ENCODE measurements at regions not wholly inside any gene's neighbourhood (a gene's known extent, or its start where the extent isn't known, plus 50 kb on each side); places are given as distances from the start of the nearest gene placed in this dataset.

DNA sequence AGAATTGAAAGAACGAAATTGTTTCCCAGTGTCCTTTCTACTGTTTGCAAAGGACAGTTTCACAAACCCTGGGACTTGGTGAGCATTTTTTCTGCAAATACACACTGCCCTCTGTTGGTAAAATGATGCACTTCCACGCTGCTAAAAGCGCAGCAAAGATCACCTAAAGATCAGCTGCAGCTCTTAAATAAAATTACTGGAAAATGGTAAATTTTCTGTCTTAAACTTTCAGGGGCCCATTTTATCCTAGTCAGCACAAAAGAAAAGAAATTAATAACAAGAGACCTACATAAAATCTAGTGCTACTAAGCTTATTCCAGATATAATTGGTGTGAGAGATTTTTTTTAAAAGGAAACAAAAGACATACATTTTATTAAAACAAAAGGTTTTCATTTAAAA is 566.0 kb downstream of the CAAP1 start:
- ChIA-PET CTCF (interaction anchor here (0.6 to 1.3 kb wide), 7 partner anchors 19 to 531 kb away, joined by 3 to 5 read pairs (median 4); no protein-coding TSS in a partner anchor), POLR2A (no interaction called here)
- no peak overlapping the region for H3K4me3 Mint-ChIP-seq
- no peak for TF ChIP-seq TEAD4 (CRISPR knock-in tag; IDR thresholded peaks at IDR 0.05)
- TF ChIP-seq, protein P1, sequence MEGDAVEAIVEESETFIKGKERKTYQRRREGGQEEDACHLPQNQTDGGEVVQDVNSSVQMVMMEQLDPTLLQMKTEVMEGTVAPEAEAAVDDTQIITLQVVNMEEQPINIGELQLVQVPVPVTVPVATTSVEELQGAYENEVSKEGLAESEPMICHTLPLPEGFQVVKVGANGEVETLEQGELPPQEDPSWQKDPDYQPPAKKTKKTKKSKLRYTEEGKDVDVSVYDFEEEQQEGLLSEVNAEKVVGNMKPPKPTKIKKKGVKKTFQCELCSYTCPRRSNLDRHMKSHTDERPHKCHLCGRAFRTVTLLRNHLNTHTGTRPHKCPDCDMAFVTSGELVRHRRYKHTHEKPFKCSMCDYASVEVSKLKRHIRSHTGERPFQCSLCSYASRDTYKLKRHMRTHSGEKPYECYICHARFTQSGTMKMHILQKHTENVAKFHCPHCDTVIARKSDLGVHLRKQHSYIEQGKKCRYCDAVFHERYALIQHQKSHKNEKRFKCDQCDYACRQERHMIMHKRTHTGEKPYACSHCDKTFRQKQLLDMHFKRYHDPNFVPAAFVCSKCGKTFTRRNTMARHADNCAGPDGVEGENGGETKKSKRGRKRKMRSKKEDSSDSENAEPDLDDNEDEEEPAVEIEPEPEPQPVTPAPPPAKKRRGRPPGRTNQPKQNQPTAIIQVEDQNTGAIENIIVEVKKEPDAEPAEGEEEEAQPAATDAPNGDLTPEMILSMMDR (IDR thresholded peaks at IDR 0.05): peak; percentile 65
- DNase-seq (ENCODE audit: low spot score) (peak; percentile 47), ATAC-seq (peak; percentile 75)
- H3K9me3 Mint-ChIP-seq: peaks cover 4% of the 10 kb centered on the region; the same call in 1 of the 2 replicates
- peaks cover 2% of the 10 kb centered on the region; the same call in 1 of the 2 replicates for H3K4me1 Mint-ChIP-seq
- no peaks in the 10 kb centered on the region for H3K27me3 Mint-ChIP-seq (ENCODE audit: low read depth)
- H3K27ac Mint-ChIP-seq: no peak overlapping the region
- H3K36me3 Mint-ChIP-seq: no peaks in the 10 kb centered on the region

DNA sequence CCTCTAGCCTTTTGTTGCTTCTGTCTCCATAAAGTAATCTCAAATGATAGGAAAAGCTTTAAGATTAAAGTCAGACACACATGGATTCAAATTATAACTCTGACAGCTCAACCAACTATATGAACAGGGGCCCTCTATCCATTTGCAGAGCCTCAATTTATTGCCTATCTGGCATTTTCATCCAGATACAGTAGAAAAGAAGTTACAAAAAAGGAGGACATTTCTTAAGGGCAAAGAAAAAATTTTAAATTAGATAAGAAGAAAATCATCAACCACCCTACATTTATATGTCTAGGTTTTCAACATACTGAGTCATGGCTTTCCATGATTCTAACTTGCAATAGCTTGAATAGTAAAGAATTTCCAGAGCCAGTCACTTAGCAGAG is 567.2 kb downstream of the CAAP1 start:
- TF ChIP-seq, protein P2, sequence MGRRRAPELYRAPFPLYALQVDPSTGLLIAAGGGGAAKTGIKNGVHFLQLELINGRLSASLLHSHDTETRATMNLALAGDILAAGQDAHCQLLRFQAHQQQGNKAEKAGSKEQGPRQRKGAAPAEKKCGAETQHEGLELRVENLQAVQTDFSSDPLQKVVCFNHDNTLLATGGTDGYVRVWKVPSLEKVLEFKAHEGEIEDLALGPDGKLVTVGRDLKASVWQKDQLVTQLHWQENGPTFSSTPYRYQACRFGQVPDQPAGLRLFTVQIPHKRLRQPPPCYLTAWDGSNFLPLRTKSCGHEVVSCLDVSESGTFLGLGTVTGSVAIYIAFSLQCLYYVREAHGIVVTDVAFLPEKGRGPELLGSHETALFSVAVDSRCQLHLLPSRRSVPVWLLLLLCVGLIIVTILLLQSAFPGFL (CRISPR knock-in tag; IDR thresholded peaks at IDR 0.05; ENCODE audit: borderline replicate concordance): no peak
- TF ChIP-seq, protein P3, sequence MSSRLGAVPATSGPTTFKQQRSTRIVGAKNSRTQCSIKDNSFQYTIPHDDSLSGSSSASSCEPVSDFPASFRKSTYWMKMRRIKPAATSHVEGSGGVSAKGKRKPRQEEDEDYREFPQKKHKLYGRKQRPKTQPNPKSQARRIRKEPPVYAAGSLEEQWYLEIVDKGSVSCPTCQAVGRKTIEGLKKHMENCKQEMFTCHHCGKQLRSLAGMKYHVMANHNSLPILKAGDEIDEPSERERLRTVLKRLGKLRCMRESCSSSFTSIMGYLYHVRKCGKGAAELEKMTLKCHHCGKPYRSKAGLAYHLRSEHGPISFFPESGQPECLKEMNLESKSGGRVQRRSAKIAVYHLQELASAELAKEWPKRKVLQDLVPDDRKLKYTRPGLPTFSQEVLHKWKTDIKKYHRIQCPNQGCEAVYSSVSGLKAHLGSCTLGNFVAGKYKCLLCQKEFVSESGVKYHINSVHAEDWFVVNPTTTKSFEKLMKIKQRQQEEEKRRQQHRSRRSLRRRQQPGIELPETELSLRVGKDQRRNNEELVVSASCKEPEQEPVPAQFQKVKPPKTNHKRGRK (CRISPR knock-in tag; IDR thresholded peaks at IDR 0.05; ENCODE audit: borderline replicate concordance): no peak
- TF ChIP-seq JUN (CRISPR knock-in tag; IDR thresholded peaks at IDR 0.05) (no peak), ZBTB21 (CRISPR knock-in tag; IDR thresholded peaks at IDR 0.05; ENCODE audit: borderline replicate concordance) (no peak), FOXJ3 (CRISPR knock-in tag; IDR thresholded peaks at IDR 0.05; ENCODE audit: borderline replicate concordance) (no peak), SP1 (CRISPR knock-in tag; conservative IDR thresholded peaks at IDR 0.05) (no peak), KAT7 (CRISPR knock-in tag; IDR thresholded peaks at IDR 0.05; ENCODE audit: borderline replicate concordance) (no peak), ZNF138 (CRISPR knock-in tag; conservative IDR thresholded peaks at IDR 0.05) (no peak)
- TF ChIP-seq, protein P4, sequence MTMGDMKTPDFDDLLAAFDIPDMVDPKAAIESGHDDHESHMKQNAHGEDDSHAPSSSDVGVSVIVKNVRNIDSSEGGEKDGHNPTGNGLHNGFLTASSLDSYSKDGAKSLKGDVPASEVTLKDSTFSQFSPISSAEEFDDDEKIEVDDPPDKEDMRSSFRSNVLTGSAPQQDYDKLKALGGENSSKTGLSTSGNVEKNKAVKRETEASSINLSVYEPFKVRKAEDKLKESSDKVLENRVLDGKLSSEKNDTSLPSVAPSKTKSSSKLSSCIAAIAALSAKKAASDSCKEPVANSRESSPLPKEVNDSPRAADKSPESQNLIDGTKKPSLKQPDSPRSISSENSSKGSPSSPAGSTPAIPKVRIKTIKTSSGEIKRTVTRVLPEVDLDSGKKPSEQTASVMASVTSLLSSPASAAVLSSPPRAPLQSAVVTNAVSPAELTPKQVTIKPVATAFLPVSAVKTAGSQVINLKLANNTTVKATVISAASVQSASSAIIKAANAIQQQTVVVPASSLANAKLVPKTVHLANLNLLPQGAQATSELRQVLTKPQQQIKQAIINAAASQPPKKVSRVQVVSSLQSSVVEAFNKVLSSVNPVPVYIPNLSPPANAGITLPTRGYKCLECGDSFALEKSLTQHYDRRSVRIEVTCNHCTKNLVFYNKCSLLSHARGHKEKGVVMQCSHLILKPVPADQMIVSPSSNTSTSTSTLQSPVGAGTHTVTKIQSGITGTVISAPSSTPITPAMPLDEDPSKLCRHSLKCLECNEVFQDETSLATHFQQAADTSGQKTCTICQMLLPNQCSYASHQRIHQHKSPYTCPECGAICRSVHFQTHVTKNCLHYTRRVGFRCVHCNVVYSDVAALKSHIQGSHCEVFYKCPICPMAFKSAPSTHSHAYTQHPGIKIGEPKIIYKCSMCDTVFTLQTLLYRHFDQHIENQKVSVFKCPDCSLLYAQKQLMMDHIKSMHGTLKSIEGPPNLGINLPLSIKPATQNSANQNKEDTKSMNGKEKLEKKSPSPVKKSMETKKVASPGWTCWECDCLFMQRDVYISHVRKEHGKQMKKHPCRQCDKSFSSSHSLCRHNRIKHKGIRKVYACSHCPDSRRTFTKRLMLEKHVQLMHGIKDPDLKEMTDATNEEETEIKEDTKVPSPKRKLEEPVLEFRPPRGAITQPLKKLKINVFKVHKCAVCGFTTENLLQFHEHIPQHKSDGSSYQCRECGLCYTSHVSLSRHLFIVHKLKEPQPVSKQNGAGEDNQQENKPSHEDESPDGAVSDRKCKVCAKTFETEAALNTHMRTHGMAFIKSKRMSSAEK (CRISPR knock-in tag; IDR thresholded peaks at IDR 0.05; ENCODE audit: borderline replicate concordance): no peak
- TF ChIP-seq, protein P5, sequence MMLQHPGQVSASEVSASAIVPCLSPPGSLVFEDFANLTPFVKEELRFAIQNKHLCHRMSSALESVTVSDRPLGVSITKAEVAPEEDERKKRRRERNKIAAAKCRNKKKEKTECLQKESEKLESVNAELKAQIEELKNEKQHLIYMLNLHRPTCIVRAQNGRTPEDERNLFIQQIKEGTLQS (CRISPR knock-in tag; conservative IDR thresholded peaks at IDR 0.05): no peak
- TF ChIP-seq, protein P6, sequence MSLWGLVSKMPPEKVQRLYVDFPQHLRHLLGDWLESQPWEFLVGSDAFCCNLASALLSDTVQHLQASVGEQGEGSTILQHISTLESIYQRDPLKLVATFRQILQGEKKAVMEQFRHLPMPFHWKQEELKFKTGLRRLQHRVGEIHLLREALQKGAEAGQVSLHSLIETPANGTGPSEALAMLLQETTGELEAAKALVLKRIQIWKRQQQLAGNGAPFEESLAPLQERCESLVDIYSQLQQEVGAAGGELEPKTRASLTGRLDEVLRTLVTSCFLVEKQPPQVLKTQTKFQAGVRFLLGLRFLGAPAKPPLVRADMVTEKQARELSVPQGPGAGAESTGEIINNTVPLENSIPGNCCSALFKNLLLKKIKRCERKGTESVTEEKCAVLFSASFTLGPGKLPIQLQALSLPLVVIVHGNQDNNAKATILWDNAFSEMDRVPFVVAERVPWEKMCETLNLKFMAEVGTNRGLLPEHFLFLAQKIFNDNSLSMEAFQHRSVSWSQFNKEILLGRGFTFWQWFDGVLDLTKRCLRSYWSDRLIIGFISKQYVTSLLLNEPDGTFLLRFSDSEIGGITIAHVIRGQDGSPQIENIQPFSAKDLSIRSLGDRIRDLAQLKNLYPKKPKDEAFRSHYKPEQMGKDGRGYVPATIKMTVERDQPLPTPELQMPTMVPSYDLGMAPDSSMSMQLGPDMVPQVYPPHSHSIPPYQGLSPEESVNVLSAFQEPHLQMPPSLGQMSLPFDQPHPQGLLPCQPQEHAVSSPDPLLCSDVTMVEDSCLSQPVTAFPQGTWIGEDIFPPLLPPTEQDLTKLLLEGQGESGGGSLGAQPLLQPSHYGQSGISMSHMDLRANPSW (CRISPR knock-in tag; conservative IDR thresholded peaks at IDR 0.05; ENCODE audit: low read depth): no peak
- TF ChIP-seq, protein P7, sequence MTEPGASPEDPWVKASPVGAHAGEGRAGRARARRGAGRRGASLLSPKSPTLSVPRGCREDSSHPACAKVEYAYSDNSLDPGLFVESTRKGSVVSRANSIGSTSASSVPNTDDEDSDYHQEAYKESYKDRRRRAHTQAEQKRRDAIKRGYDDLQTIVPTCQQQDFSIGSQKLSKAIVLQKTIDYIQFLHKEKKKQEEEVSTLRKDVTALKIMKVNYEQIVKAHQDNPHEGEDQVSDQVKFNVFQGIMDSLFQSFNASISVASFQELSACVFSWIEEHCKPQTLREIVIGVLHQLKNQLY (CRISPR knock-in tag; IDR thresholded peaks at IDR 0.05): no peak
- TF ChIP-seq, protein P8, sequence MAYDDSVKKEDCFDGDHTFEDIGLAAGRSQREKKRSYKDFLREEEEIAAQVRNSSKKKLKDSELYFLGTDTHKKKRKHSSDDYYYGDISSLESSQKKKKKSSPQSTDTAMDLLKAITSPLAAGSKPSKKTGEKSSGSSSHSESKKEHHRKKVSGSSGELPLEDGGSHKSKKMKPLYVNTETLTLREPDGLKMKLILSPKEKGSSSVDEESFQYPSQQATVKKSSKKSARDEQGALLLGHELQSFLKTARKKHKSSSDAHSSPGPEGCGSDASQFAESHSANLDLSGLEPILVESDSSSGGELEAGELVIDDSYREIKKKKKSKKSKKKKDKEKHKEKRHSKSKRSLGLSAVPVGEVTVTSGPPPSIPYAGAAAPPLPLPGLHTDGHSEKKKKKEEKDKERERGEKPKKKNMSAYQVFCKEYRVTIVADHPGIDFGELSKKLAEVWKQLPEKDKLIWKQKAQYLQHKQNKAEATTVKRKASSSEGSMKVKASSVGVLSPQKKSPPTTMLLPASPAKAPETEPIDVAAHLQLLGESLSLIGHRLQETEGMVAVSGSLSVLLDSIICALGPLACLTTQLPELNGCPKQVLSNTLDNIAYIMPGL (CRISPR knock-in tag; IDR thresholded peaks at IDR 0.05): no peak
- Mint-ChIP-seq H3K27me3 (ENCODE audit: low read depth) (no peaks in the 10 kb centered on the region), H3K9me3 (peaks cover 4% of the 10 kb centered on the region; the same call in 1 of the 2 replicates), H3K27ac (no peak overlapping the region), H3K4me3 (no peak overlapping the region), H3K36me3 (no peaks in the 10 kb centered on the region), H3K4me1 (peaks cover 2% of the 10 kb centered on the region; the same call in 1 of the 2 replicates)
- ATAC-seq: no peak
- ChIA-PET POLR2A (no interaction called here), CTCF (interaction anchor here (0.9 kb wide), 1 partner anchor 177 kb away, joined by 3 read pairs; no protein-coding TSS in a partner anchor)
- no peak for DNase-seq (ENCODE audit: low spot score)
